Peyer's patch (tissue), 4 donors: ENCODE measurements at regions not wholly inside any gene's neighbourhood (a gene's known extent, or its start where the extent isn't known, plus 50 kb on each side); places are given as distances from the start of the nearest gene placed in this dataset.

Experiments used
- CTCF ChIP-seq, 6 experiments: fragments of 450-650 bp in 4 of 6; fragments of 200-600 bp in 2 of 6; sonication (generic) in 1 of 6; IDR thresholded peaks; one replicate each; pipeline ENCODE4 v1.5.1; 2017 to 2019; ENCODE audit warnings: antibody characterized with exemption in 6 of 6, mild to moderate bottlenecking in 3 of 6, moderate library complexity in 1 of 6
- POLR2A ChIP-seq, 2 donors: fragments of 450-650 bp; IDR thresholded peaks; one replicate each; pipeline ENCODE4 v1.5.1; 2017; ENCODE audit warnings: antibody characterized with exemption in 2 of 2, mild to moderate bottlenecking in 2 of 2, moderate library complexity in 2 of 2

GRCh38 chr11:110347660-110348059 lies 51.2 kb upstream of the RDX start:
- TF ChIP-seq CTCF (IDR thresholded peaks at IDR 0.05) (no peak), POLR2A (IDR thresholded peaks at IDR 0.05) (no peak)
